ENCODE measurements at regions not wholly inside any gene's neighbourhood (a gene's known extent, or its start where the extent isn't known, plus 50 kb on each side); places are given as distances from the start of the nearest gene placed in this dataset.
"Not testable (repeated sequence)": the region's sequence is repeated elsewhere in the genome, so short reads cannot be mapped to it uniquely, and the experiment has no call there.

DNA sequence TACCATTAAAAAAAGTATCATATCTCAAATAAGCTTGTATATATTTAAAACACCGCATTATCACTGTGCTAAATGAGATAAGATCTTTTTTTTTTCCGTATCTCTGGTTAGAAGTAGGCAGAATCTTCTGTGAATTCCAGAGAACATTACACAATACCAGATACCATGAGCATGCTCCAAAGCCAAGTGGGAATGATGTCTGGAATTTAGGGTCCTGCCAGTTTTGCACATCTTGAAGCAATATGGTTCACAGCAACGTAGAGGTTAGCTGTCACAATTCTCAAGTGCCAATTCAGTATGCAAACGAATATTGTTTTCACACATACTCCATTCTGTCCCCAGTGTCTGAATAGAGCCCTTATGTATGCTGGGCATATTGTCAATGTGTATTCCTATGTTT lies 127.5 kb upstream of the NEIL3 start:
- DNase-seq (ENCODE audit: low read depth), result no peak

DNA sequence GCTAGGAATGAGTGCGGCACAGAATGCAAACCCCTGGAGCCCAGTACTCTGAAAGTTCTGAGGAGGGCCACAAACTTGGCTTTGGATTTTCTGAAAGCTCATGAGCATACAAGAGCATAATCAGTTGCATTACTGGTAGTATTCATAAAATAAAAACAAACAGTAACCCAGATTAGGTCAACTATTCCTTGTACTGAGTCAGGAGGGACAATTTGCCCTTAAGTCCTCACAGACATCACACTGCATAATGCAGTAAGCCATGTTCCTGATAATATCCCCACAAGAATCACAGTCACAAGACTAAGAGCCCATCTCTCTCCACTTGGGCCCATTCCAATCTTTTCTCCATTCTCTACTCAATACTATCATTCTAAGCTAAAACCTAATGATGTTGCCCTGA lies 126.9 kb upstream of the NEIL3 start:
- no peak for DNase-seq (ENCODE audit: low read depth)

- no peak for DNase-seq (ENCODE audit: low read depth)
These were observed 124.5 kb upstream of the NEIL3 start for GRCh38 chr4:177185151-177185550.

DNA sequence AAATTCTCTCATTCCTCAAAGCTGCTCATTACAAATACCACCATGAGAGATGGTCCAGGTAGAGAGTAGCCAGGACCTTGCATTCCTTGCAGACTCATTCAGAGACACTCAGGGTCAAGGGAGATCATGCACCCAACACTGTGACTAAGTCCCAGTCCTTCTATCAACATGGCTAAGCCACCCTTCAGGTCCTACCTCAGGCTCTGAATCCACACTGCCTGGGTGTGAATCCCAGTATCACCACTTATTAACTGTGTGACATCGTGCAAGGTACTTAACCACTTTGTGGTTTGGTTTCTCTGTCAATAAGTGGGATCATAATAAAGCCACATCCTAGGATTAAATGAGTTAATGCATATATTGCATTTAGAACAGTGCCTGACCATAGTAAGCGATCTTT lies 124.1 kb upstream of the NEIL3 start:
- no peak for DNase-seq (ENCODE audit: low read depth)

- DNase-seq (ENCODE audit: low read depth), result no peak
These were observed 122.3 kb upstream of the NEIL3 start for GRCh38 chr4:177187371-177187770.

DNA sequence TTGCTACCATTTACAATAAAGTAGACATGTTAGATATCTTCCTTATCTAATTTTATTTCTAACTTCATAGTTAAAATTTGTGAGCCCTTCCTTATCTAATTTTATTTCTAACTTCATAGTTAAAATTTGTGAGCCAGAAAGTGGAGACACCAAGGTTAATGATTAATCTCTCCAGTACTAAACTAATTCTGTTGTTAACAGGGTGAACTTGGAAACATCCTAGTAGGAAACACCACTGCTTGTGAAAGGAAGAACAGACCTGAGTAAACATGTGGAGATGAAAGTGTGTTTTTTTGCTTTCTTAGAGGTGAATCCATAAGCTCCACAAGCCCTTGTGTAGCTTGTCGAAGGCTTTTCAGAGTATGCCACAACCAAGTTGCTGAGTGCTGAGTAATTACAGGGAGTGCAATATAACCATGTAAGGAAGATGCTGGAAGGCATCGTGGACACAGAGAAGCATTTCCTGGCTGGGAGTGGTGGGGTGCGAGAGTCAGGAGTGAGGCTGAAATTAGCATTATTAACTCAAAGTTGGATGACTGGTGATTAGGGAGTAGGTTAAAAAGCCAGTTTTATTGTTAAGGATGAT lies 118.6 kb upstream of the NEIL3 start:
- peak; percentile 22 for DNase-seq (ENCODE audit: low read depth)

DNA sequence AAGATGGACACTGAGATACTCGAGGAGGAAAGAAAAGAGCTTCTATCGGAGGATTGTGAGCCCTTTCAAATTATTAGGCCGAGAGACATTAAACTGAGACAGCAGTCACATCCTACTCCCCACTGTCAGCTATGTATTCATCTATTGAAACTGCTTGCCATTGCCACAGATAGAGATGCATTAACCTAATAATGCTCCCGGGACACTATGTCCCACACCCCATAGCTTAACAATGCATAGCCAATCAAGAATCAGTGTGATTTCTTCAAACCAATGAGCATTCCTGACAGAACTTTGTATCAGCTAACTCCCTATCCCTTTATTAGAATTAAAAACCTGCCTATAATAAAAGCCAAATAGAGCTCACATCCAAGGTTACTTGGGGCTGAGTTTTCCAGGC lies 118.1 kb upstream of the NEIL3 start:
- no peak for DNase-seq (ENCODE audit: low read depth)

DNA sequence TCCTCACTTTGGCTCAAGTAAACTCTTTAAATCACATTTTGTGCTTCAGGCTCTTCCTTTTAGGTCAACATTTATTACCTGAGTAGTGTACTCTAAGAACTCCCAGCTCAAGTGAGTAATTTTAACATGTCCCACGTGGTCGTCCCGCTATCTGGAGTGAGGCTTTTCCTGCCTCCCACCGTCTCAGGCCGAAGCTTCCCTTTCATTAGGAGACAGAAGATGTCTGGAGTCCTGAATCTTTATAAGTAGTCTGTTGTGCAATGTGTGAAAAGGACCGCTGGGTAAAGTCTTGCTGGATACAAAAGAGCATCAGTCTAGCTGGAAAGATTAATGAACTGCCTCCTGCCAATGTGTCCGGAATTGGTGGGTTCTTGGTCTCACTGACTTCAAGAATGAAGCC lies 117.7 kb upstream of the NEIL3 start:
- DNase-seq (ENCODE audit: low read depth), result no peak

DNA sequence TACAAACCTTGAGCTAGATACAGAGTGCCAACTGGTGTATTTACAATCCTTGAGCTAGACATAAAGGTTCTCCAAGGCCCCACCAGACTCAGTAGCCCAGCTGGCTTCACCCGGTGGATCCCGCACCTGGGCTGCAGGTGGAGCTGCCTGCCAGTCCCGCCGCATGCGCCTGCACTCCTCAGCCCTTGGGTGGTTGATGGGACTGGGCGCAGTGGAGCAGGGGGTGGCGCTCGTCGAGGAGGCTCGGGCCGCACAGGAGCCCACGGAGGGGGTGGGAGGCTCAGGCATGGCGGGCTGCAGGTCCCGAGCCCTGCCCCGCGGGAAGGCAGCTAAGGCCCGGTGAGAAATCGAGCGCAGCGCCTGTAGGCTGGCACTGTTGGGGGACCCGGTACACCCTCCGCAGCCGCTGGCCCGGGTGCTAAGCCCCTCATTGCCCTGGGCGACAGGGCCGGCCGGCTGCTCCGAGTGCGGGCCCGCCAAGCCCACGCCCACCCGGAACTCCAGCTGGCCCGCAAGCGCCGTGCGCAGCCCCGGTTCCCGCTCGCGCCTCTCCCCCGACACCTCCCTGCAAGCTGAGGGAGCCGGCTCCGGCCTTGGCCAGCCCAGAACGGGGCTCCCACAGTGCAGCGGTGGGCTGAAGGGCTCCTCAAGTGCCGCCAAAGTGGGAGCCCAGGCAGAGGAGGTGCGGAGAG lies 116.5 kb upstream of the NEIL3 start:
- not testable (repeated sequence) for DNase-seq (ENCODE audit: low read depth)

DNA sequence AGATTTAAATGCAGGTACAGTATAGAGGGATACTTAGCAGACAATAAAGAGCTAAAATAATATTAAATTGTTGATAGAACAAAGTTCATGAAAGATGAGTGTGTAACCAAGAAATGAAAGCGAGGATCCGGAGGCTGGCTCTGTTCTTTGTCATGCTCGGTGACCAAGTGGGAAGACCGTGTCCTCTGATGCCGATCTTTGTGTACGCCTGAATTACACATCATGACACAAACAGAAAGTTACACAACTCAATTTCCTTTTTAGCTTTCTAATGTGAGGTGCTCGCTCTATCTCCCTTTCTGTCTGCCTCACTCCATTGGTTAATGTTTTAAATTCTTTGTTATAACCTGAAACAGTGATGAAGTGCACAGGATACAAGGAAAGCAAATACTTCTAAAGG lies 114.8 kb upstream of the NEIL3 start:
- no peak for DNase-seq (ENCODE audit: low read depth)

GRCh38 chr4:177196615-177197014 lies 113.1 kb upstream of the NEIL3 start:
- DNase-seq (ENCODE audit: low read depth), result no peak

GRCh38 chr4:177201614-177202013 lies 108.1 kb upstream of the NEIL3 start:
- no peak for DNase-seq (ENCODE audit: low read depth)

DNA sequence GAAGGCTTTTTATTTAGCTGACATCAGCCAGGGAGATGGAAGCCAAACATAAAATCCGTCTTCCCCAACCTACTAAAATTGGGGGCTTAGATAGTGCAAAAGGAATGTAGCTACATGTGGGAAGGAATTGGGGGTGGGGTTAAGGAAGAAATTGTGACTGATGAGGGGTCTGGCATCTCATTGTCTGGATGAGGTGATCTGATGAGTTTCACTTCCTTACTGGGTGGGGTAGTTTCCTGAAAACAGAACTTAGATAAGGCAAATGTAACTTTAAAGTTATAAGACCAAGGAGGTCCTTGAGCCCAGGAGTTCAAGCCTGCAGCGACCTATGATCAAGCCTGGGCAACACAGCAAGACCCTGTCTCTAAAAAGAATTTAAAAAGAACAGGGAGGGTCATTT lies 105.5 kb upstream of the NEIL3 start:
- no peak for DNase-seq (ENCODE audit: low read depth)

- DNase-seq (ENCODE audit: low read depth), result peak; percentile 77
These were observed 94.7 kb upstream of the NEIL3 start for GRCh38 chr4:177214935-177215334.

- DNase-seq (ENCODE audit: low read depth), result peak; percentile 33
These were observed 89.3 kb upstream of the NEIL3 start for GRCh38 chr4:177220376-177220775.

DNA sequence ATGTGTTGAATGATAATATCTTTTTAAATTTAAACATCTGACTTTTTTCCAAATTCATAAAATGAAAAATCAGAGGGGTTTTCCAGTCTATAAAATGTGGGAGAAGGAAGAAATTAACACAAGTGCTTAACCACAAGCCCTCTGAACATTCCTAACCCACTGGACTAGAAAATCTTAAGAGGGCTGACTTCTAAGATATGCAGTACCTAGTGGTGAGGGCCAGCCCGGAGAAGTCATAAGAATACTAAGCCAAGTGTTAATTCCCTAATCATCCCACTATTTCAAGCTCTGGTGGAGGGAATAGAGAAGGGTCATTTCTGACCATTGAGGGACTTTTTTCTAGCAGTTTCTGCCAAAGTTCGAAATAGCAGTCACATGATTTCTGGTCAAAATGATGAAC lies 86.9 kb upstream of the NEIL3 start:
- DNase-seq (ENCODE audit: low read depth), result no peak

DNA sequence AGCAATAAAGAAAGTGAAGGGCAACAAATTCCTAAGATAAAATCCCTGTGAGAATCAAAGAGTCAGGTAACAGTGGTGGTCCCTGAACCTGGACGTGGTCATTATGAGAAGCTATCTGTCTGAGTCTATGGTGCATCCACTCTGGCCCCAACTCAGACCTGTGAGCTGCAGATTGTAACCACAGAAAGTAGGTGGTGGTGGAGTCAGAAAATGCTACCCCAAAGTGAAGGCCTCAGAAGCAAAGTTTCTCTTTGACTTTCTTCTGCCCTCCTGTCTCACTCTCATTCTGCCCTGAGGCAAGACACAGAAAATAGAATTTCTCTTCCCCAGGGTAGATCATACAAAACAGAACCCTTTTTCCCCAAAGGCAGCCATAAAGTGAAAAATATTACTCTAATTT lies 84.1 kb upstream of the NEIL3 start:
- DNase-seq (ENCODE audit: low read depth), result no peak

- DNase-seq (ENCODE audit: low read depth), result no peak
These were observed 82.0 kb upstream of the NEIL3 start for GRCh38 chr4:177227636-177228035.

DNA sequence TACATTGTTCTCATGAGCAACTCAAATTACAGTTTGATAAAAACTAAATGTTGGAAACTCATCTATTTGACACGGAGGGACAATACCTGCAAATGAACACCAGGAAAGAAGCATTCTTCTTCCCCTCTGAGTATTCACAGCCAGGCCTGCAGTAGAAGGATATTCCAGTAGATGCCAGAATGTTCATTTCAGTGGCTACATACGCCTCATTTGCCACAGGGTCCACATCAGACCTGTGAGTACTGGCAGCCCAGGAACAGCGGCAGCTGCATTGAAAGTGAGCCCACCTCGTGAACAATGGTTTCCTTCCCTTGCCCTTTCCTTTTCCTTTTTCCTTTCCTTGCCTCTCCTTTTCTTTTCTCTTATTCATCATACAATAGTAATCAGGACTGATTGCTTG lies 81.1 kb upstream of the NEIL3 start:
- DNase-seq (ENCODE audit: low read depth), result peak; percentile 10

DNA sequence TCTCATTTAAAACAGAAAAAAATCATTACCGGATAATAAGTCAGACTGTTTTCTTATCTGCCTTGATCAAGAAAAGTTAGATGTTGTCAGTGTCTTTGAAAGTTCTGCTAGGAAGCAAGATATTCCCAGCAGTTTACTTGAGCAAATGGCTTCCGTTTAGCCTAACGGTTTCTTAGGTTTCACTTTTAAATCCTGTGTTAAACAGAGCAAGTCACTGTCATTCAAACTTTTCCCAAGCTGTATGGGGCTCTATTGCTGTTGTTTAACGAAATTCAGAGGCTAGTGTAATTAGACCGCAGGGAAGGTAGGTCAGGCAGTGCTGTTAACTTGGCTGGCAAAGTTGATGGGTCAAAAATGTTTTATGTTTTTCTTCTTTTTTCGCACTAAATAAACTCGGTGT lies 80.3 kb upstream of the NEIL3 start:
- DNase-seq (ENCODE audit: low read depth), result peak; percentile 52

DNA sequence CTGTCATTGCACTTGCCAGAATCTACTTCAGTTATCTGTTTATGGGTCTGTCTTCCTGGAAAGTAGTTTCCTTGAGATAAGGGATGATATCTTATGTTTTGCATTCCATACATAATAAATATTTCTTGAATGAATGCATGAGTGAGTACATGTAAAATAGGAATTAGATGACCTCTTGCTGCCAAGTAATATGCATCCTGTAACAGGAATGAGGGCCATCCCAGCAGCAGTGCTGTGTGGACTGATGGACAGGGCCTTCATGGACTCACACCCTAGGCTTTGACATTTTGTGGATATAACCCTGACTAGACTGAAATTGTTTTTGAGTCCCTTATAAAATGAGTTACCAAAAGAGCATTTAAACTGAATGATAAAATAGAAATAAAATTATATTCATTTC lies 77.2 kb upstream of the NEIL3 start:
- no peak for DNase-seq (ENCODE audit: low read depth)

DNA sequence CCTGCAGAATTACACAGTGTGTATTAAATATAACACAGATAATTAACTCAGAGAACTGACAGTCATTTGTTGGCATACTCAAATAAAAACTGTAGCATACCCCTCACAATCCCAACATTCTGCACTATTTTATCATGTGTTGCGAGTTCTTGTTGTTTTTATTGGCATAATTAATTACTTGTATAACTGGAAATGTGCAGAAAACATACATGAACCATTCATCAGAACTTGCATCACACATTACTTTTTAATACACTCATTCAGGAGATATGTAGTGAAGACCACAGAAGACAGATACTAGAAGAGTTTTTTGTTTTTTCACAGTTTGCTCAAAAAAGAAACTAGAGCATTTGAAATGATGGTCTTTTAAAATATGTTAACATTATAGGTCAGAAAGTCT lies 74.6 kb upstream of the NEIL3 start:
- peak; percentile 54 for DNase-seq (ENCODE audit: low read depth)

GRCh38 chr4:177236886-177237285 lies 72.8 kb upstream of the NEIL3 start:
- no peak for DNase-seq (ENCODE audit: low read depth)

DNA sequence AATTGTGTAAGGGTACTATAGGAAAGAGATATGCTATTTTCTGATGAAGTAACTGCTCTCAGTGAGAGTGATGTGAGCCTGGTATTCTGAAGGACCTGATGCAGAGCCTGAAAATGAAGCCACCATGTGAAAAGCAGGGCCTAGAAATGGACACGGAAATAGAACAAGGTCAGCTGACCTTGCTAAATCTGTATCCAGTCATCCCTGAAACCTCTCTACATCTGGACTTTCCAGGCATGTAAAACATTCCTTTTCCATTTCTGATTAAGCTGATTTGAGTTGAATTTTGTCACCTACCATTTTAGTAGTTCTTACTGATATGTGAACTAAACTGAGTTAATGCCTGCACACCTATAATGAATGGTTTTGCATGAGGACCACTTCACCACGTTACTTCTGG lies 72.4 kb upstream of the NEIL3 start:
- no peak for DNase-seq (ENCODE audit: low read depth)

Measured in LHCN-M2 (cell line).